Urothelium cell line (cell line): ENCODE measurements at regions not wholly inside any gene's neighbourhood (a gene's known extent, or its start where the extent isn't known, plus 50 kb on each side); places are given as distances from the start of the nearest gene placed in this dataset.
"Not testable (repeated sequence)": the region's sequence is repeated elsewhere in the genome, so short reads cannot be mapped to it uniquely, and the experiment has no call there.

ENCODE experiments used
- DNase-seq: peaks from one replicate; pipeline ENCODE4 v3.0.0; 2011; ENCODE audit warnings: low spot score, mixed read lengths
- FAIRE-seq: peaks from 2 replicates; lab custom pipeline; 2011; peaks lifted over from hg19 to GRCh38; lab: Jason Lieb, UNC

GRCh38 chr15:63434576-63435186 is 53.0 kb upstream of the CA12 start:
- DNase-seq (no peak), FAIRE-seq (no peak)

- no peak for FAIRE-seq
These were observed 53.7 kb upstream of the CA12 start for GRCh38 chr15:63435204-63435820.

GRCh38 chr15:63436341-63436740 is 54.7 kb upstream of the CA12 start:
- no peak for FAIRE-seq
- DNase-seq, result no peak

More at GRCh38 chr15:63435204-63435820, 53.7 kb upstream of the CA12 start:
- no peak for DNase-seq

- FAIRE-seq (no peak), DNase-seq (peak; percentile 86)
These were observed 55.3 kb upstream of the CA12 start for GRCh38 chr15:63436872-63437375.

GRCh38 chr15:63439536-63440264 is 58.1 kb upstream of the CA12 start:
- FAIRE-seq (peak; percentile 27), DNase-seq (no peak)

- DNase-seq (no peak), FAIRE-seq (no peak)
These were observed 58.6 kb upstream of the CA12 start for GRCh38 chr15:63440265-63440648.

- DNase-seq (no peak), FAIRE-seq (no peak)
These were observed 59.1 kb upstream of the CA12 start for GRCh38 chr15:63440756-63441155.

GRCh38 chr15:63441266-63441665 is 59.6 kb upstream of the CA12 start:
- DNase-seq, result no peak
- no peak for FAIRE-seq

GRCh38 chr15:63442080-63442479 is 60.4 kb upstream of the CA12 start:
- no peak for DNase-seq
- no peak for FAIRE-seq

- FAIRE-seq, result no peak
- DNase-seq, result no peak
These were observed 59.8 kb upstream of the USP3 start for GRCh38 chr15:63444611-63445010.

GRCh38 chr15:63446255-63446654 is 58.1 kb upstream of the USP3 start:
- DNase-seq, result no peak
- FAIRE-seq, result no peak

GRCh38 chr15:63447017-63447676 is 57.2 kb upstream of the USP3 start:
- DNase-seq, result no peak
- no peak for FAIRE-seq

- no peak for FAIRE-seq
- no peak for DNase-seq
These were observed 56.1 kb upstream of the USP3 start for GRCh38 chr15:63448266-63448665.

- not testable (repeated sequence) for DNase-seq, FAIRE-seq
These were observed 55.4 kb upstream of the USP3 start for GRCh38 chr15:63448872-63449555.

- no peak for DNase-seq
- FAIRE-seq, result no peak
These were observed 54.7 kb upstream of the USP3 start for GRCh38 chr15:63449731-63450130.

GRCh38 chr15:63450884-63451225 is 53.5 kb upstream of the USP3 start:
- no peak for FAIRE-seq
- DNase-seq, result no peak

GRCh38 chr15:63451671-63452315 is 52.6 kb upstream of the USP3 start:
- no peak for FAIRE-seq

GRCh38 chr15:63452552-63453136 is 51.7 kb upstream of the USP3 start:
- peak; percentile 69 for FAIRE-seq
- no peak for DNase-seq

More at GRCh38 chr15:63451671-63452315, 52.6 kb upstream of the USP3 start:
- DNase-seq, result no peak

- FAIRE-seq (no peak), DNase-seq (no peak)
These were observed 51.0 kb upstream of the USP3 start for GRCh38 chr15:63453186-63453905.
